ENCODE measurements at regions not wholly inside any gene's neighbourhood (a gene's known extent, or its start where the extent isn't known, plus 50 kb on each side); places are given as distances from the start of the nearest gene placed in this dataset.
"Not testable (repeated sequence)": the region's sequence is repeated elsewhere in the genome, so short reads cannot be mapped to it uniquely, and the experiment has no call there.

- DNase-seq = no peak
Observed at GRCh38 chr2:223181561-223181960, 129.6 kb downstream of the KCNE4 start.

GRCh38 chr2:223182356-223182755 is 130.4 kb downstream of the KCNE4 start:
- no peak for DNase-seq

- DNase-seq = no peak
Observed at GRCh38 chr2:223185638-223186037, 133.6 kb downstream of the KCNE4 start.

- no peak for DNase-seq
Observed at GRCh38 chr2:223187256-223187655, 135.3 kb downstream of the KCNE4 start.

- DNase-seq = not testable (repeated sequence)
Observed at GRCh38 chr2:223190561-223191206, 138.7 kb downstream of the KCNE4 start.

- no peak for DNase-seq
Observed at GRCh38 chr2:223196331-223196730, 144.3 kb downstream of the KCNE4 start.

DNA sequence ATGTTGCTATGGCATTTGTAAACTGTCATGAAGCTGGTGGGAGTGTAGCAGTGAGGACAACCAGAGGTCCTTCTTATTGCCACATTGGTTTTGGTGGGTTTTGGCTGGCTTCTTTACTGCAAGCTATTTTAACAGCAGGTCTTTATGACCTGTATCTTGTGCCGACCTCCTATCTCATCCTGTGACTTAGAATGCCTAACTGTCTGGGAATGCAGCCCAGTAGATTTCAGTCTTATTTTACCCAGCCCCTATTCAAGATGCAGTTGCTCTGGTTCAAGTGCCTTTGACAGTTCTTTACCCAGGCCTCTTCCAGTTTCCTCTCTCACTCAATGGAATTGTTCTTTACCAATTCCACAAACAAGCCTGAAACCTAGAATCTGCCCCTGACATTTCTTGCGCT is 145.1 kb downstream of the KCNE4 start:
- no peak for DNase-seq

DNA sequence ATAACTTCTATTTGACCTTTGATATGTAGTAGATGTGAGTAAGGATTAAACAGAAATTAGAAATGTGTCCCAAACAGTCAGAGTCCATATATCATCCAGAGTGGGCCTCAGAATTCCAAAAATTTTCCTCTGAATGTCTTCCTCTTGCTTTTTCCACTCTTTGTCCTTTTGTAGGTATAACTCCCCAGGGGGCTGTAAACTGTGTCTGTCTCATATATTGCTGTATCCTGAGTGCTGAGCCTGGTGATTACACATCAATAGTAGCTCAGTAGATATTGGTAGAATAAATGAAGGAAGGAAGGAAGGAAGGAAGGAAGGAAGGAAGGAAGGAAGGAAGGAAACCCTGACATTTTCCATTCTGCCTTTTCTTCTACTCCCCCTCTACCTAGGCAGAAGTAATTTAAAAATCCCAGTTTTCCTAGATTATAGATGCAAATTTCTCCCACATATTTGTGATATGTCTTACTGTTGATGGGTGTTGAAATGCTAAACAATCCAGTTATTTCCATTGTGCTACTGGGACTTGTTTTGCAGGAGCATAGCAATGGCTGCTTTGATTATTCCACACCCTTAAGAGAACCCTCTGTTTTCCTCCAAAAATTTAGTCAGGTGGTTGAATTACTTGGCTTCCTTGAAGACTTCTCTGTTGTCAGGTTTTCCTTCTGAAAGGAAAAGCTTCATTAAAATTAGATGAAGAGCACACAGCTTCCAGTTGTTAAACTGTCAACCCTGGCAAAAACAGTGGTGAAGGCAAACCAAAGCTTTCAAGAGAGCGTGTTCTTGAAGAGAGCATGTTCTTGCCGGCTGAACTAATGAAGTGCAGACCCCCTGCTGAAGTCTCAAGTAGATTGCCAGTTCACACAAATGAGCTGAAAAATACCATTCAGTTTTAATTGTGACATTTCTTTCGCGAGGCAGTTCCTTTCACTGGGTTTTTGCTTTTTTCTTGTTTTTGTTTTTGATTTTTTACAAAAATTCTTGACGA is 147.8 kb downstream of the KCNE4 start:
- no peak for DNase-seq

- no peak for DNase-seq
Observed at GRCh38 chr2:223203971-223204929, 152.3 kb downstream of the KCNE4 start.

DNA sequence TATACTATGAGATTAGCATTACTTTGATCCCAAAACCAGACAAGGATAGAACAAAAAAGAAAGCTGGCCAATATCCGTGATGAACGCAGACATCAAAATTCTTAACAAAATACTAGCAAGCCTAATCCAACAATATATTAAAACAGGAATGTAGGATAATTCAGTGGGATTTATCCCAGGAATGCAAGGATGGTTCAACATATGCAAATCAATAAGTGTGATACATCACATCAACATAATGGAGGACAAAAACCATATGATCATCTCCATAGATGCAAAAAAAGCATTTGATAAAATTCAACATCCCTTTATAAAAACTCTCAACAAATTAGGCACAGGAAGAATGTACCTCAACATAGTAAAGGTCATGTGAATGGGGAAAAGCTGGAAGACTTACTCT is 158.5 kb downstream of the KCNE4 start:
- DNase-seq = no peak

GRCh38 chr2:223214394-223215253 is 162.6 kb downstream of the KCNE4 start:
- DNase-seq = no peak

DNA sequence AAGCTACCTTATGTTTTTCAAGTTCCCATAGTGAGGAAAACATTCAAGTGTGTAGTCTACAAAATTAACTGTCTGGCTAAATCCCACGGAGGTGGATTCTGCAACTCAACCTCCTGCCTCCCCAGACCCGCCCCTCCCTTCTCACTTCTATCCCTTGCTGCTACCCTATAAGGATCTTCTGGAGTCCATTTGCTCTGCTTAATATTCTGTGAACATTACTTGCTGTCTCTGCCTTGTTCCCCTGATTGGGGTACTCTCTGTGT is 163.2 kb downstream of the KCNE4 start:
- no peak for DNase-seq

- DNase-seq = no peak
Observed at GRCh38 chr2:223217373-223217772, 165.4 kb downstream of the KCNE4 start.

- no peak for DNase-seq
Observed at GRCh38 chr2:223218587-223219178, 166.7 kb downstream of the KCNE4 start.

- no peak for DNase-seq
Observed at GRCh38 chr2:223219872-223220657, 168.1 kb downstream of the KCNE4 start.

DNA sequence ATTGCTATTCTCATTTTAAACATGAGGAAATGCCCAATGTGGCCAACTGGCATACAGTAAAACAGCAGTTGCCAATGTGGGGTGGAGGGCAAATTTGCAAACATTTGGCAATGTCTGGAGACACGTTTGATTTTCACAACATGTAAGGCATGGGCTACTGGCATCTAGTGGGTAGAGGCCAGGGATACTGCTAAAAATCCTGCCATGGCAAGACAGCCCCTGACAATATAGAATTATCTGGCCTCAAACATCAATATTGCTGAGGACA is 168.6 kb downstream of the KCNE4 start:
- DNase-seq = no peak

GRCh38 chr2:223221139-223221835 is 169.3 kb downstream of the KCNE4 start:
- DNase-seq = no peak

GRCh38 chr2:223222397-223222796 is 170.4 kb downstream of the KCNE4 start:
- no peak for DNase-seq

- no peak for DNase-seq
Observed at GRCh38 chr2:223223156-223223555, 171.2 kb downstream of the KCNE4 start.

GRCh38 chr2:223225266-223225665 is 173.3 kb downstream of the KCNE4 start:
- no peak for DNase-seq

DNA sequence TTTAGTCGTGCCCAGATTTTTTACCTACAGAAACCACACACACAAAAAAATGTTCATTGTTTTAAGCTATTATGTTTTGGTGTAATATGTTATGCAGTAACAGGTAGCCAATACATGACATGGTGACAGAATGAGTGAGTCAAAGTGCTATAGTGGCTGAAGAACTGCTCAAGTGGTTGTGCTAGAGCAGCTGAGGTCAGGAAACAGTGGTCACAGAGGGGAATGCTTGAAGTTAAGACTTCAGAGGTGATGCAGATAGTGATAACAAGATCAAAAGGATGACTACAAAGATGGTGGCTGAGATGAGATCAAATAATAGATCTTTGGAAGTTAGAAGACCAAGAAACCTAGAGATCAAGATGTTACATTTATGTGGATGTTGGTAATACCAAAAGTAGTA is 174.3 kb downstream of the KCNE4 start:
- DNase-seq = no peak

Data from NCI-H2171 (cell line).